ENCODE measurements at regions not wholly inside any gene's neighbourhood (a gene's known extent, or its start where the extent isn't known, plus 50 kb on each side); places are given as distances from the start of the nearest gene placed in this dataset.
"Not testable (repeated sequence)": the region's sequence is repeated elsewhere in the genome, so short reads cannot be mapped to it uniquely, and the experiment has no call there.

DNA sequence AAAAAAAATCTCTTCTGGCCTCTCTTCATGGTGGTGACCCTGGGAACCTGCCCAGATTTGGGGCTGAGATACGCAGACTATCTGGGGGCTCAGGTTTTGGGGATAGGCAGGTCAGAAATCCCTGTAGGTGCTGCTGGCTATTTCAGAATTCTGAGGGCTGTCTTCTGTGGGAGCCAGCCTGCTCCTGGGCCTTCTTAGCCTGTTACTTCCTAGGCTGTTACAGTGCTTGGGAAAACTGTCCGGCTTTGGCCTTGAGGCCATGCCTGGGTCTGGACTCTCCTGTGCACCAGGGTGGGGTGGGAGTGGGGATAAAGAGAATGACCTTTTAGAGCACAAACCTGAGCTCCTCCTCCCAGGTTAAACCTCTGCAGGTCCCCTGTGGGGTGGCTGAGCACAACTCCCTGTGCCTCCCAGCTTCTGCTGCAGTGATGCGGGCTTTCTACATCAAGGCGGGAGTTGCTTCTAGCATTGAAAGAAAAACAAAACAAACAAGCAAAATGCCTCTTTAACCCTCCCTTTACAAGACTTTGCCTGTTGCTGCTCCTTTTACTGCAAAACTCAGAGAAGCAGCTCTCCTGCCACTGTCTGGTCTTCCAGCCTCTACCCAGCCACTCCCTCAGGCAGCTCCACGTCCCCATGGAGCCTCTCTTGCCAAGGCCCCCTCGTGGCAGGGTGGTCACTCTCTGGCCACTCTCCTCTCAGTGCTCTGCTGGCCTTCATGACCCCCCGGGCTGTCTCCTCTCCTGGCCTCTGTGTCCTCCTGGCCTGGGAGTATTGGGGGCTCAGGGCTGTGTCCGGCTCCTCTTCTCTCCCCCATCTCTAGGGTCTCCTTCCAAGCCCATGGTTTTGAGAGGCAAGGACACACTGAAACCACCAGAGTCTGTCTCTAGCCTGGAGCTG lies 293.0 kb upstream of the HS6ST1 start:
- no peak for DNase-seq (ENCODE audit: low read depth in 2 of 2)

DNA sequence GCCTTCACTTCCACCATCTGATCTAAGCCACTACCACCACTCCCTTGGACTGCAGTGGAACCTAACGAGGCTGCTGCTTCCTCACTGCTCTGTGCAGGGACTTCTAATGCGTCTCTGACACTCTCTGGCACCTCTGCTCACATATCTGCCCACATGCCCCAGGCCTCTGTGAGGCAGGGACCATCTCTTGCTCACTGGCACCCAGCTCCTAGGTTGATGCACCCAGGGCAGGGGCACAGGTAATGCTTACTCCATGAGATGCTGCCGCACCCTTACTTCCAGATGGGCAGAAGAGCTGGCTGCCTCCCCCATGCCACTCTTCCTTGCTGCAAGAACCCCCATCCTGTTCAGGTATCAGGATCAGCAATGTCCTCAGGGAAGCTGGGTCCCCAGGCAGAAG lies 294.0 kb upstream of the HS6ST1 start:
- no peak for DNase-seq (ENCODE audit: low read depth in 2 of 2)

DNA sequence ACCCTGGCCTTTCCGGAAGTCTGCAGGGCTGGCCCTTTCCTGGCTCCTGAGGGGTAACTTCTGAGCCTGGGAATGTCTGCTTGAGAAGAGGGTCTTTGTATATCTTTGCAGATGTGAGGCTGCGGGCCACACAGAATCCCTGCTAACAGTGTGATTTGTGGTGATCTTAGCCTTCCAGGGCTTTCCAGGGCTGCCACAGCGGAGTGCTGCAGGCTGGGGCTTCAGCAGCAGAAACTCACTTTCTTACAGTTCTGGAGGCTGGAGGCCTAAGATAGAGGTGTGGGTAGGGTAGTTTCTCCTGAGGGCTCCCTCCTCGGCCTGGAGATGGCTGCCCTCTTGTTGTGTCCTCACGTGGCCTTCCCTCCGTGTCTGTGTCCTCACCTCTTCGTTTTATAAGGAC lies 294.7 kb upstream of the HS6ST1 start:
- DNase-seq (ENCODE audit: low read depth in 2 of 2), result no peak

DNA sequence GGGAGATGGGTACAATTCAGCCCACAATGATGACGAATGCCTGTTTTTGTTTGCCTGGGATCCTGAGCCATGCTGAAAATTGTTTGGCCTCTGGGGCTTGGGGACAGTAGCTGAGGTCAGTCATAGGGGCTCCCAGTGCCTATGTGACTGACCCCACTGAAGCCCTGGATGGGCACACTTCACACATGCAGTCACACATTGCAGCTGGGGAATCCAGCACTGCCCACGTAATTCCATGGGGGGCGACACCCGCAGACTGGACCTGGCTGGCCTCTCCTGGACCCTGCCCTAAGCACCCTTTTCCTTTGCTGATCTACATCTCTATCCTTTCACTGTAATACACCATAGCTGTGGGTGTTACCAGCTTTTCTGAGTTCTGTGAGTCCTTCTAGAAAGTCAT lies 295.2 kb upstream of the HS6ST1 start:
- DNase-seq (ENCODE audit: low read depth in 2 of 2), result no peak

DNA sequence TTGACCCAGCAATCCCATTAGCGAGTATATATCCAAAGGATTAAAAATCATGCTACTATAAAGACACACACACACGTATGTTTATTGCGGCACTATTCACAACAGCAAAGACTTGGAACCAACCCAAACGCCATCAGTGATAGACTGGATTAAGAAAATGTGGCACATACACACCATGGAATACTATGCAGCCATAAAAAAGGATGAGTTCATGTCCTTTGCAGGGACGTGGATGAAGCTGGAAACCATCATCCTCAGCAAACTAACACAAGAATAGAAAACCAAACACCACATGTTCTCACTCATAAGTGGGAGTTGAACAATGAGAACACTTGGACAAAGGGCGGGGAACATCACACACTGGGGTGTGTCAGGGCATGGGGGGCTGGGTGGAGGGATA lies 296.2 kb upstream of the HS6ST1 start:
- not testable (repeated sequence) for DNase-seq (ENCODE audit: low read depth in 2 of 2)

DNA sequence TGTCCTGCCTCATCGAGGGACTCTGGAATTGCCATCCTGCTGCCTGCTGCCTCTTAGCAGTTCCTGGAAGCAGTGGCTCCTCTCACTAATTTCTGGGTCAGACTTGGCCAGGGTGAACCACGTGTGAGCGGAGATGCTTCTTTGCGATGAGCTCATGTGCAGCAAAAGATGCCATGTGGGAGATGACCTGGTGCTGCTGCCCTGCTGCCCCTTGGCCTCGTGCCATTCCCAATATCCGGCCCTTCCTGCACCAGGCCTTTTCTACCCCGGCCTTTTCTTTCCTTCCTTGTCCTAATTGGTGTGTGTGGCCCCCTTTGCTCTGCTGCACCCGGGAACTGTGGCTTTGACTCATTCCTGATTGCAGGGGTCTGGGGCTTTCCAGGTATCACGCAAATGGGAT lies 296.9 kb upstream of the HS6ST1 start:
- DNase-seq (ENCODE audit: low read depth in 2 of 2), result no peak

DNA sequence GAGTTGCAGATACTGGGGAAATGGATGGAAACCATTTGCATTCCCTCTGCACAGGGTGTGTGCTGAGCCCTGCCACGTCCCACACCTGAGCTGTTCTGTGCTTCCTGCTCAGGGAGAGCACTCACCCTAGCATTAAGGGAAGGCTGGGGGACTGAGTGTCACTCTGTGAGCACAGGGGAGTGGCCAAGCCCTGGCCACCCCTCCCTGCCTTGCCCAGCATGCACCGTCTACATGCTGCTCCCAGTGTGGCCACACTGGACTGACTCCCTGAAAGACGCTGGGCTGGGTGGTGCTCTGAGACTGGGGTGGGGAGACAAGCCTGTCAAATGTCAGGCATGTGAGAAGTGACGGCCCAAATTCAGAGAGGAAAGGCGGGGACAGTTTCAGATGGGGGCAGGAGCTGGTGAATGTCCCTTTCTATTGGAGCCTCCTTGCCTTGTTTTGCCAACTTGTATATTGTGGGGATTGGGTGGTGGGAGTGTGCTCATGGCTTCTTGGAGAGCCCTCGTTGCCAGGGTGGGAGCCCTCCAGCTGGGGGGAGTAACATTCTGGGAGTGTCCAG lies 298.4 kb upstream of the HS6ST1 start:
- DNase-seq (ENCODE audit: low read depth in 2 of 2), result no peak

DNA sequence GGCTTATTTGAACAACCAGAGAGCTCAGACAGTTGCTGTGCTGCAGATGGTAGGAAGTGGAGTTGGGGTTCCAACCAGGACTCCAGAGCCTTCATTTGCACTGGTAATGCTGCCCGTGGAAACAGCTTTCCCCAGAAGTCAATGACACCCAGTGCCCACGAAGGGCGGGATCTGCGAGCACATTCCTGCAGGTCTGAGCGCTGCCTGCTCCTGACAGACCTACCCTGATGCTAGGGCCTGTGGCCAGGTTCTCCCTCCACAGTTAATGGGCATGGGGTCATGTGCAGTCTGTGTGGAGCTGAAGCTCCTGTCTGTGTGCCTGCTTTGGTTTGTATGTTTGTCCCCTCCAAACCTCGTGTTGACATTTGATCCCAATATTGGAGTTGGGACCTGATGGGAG lies 299.0 kb upstream of the HS6ST1 start:
- no peak for DNase-seq (ENCODE audit: low read depth in 2 of 2)

DNA sequence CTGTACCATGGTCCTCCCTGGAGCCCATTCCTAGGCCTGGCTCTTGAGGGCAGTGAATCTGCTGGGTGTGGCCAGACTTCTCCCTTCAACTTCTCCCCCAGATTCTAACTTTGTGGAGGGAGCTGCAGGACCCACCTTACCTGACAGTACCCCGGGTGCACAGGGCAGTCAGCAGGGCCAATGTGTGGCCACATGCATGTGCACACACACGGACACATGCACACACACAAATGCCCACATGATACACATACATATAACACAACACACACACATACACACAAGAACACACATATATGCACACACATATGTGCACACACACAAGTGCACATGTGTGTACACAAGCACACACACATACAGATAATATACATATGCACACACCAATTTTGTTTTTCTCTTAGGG lies 300.0 kb upstream of the HS6ST1 start:
- no peak for DNase-seq (ENCODE audit: low read depth in 2 of 2)

DNA sequence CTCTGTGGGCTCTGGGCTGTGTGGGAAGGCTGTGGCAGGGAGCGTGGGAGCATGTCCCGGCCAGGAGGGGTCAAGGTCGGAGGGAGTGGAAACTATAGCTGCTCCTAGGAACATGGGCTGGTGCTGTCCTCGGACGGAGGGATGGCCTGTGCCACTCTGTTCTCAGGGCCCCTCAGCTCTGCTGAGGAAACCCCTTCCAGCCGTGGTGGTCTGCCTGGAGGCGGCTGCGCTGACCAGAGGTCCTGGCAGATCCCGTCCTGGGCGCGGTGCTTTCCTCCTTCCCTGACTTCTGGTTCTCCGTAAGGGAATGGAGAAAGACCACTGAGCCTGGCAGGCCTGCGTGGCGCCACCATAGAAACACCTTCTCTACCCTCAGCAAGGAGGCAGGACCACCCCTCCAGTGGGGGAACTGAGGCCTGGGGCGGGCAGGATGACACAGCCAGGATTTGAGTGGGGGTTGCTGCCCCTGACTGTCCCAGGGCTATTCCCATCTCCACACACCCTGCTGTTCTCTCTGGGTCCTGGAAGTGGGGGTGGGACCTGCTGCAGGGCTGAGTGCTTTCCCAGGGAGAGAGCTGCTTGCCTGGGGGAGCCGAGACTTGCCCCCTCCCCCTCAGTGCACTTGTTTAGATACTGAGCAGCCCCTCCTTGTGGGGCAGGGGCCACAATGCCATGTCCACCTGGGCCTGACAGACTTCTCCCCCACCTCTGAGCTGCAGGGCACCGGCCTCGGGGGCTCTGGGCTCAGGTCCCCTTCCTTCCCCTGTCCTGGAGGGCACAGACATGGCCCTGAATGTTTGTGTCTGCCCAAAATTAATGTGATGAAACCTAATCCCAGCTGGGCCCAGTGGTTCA lies 301.0 kb upstream of the HS6ST1 start:
- DNase-seq (ENCODE audit: low read depth in 2 of 2), result no peak

DNA sequence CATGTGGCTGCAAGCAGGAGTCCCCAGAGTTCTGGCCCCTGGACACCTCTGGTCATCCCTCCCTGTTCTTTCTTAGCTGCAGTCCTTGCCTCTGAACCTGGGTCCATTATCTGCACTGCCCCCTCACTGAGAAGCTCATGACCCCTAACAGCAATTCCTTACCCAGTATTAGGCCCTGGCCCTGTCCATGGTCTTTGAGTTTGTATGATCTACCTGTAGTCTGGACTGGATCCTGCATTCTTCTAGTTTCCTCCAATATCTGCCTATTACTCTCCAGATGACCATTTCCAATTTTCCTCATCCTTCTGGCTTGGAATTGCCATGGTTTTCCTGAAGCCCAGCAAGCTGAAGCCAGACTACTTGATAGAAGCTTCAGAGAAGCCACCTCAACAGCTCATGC lies 302.4 kb upstream of the HS6ST1 start:
- DNase-seq (ENCODE audit: low read depth in 2 of 2), result no peak

DNA sequence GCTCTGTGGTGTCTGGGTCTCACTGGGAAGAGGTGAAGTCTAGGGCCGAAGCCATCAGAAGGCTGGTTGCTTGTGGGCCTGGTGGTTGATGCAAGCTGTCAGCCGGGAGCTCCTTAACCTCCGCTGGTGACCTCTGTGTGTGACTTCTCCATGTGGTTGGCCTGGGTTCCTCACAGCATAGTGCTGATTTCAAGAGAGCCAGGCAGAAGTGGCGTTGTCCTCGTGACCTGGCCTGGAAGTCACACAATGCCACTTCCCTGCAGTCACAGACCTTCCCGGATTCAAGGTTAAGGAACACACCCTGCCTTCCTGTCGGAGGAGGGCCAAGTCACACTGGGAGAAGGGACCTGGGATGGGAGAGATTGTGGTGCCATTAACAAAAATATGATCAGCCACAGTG lies 303.7 kb upstream of the HS6ST1 start:
- DNase-seq (ENCODE audit: low read depth in 2 of 2), result no peak

DNA sequence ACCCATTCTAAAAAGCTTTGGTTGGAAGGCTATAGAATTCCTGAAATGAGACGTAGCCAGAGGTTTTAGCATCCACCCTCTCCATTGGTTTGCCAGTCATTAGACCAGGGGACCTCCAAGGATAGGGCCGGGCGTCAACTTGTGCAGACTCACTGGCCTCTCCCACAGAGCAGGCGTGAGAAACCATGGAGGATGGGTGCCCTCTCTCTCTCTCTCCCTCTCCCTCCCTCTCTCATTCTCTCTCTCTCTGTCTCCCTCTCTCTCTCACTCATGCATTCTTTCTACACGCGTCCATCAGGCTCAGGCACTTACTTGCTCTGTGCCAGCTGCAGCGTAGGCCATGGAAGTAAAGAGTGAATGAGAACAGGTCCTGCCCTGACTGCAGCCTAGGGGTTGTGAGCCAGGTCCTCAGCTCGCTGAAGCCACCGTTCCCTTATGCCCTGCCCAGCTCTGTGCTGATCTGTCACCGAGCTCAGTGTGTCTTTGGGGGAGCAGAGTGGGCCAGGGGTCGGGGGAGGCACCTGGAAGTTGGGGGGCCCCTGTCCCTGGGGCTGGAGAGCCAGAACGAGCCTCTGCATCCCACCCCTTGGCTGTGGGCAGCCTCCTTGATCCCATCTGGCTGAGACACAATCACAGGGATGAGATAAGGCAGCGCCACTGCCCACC lies 304.4 kb upstream of the HS6ST1 start:
- DNase-seq (ENCODE audit: low read depth in 2 of 2), result no peak

DNA sequence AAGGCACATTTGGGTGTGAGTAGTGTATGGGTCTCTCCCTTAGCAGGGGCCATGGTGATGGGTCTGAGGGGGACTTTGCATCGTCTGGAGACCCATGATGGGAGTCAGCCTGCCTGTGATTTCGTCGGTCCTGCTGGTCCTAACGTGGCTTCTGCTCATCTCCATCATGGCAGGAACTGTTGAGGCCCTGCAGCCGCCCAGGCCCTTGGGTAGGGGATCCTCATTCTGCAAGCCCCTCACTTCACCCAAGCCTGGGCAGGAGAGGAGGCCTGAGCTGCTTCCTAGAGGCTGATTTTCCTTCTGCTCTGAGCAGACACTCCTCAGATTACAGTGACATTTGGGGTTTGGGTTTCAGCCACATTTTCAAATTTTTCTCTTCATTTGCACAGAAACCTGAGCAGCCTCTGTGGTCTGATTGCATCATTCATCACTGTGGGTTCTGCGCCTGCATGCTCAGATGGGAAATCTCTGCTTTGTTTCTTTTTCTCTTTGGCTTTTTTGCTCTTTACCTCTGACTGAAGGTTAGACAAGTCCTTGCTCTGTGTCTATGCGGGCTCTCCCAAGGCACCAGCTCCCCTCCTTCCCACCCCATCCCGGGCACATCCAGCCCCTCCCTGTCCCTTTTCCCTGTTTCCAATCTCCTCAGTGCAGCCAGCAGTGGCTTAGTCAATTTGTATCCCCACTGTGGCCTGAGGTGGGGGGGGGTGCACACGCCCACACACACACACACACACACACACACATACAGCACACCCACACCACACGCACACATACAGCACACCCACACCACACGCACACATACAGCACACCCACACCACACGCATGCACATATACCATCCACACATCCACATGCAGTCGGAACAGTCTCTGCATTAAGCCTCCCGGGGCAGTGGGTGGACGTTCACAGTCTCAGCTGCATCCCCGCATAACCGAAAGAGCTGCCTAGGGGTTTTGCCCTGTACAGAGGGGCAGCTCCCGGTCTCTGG lies 305.4 kb upstream of the HS6ST1 start:
- DNase-seq (ENCODE audit: low read depth in 2 of 2), result no peak

DNA sequence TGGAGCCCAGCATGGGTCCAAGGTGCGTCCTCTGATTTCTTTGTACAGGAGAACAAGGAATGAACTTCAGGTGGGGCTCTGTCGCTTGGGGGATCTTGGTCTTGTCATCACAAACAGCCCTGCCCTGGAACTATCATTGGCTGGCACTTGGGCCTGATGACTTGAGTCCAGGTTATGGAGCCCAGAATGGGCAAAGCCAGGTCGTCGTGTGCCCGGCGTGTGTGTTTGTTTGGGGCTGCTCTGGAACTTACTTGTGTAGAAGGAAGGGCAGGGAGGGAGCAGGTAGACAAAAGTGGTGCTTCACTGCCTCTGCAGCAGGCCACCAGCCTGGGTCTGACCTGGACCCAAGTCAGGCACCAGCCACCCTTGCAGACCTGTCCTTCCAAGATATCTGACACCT lies 306.3 kb upstream of the HS6ST1 start:
- DNase-seq (ENCODE audit: low read depth in 2 of 2), result no peak

DNA sequence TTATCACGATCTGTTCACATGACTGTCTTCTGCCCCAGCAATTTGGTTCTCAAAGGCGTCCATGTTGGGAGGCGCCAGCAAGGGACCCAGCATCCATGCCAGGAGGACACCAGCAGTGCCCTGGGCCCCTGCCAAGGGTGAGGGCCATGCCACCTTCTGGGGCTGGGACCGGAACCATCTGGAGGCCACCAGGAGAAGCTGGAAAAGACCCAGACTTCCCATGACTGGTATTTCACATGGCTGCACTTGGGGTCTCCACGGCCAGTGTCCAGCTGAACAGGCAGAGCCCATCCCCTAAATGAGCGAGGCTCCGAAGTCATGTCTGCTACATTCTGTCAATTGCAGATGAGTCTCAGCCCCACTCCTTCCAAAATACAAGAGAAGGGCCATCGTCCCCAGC lies 306.8 kb upstream of the HS6ST1 start:
- no peak for DNase-seq (ENCODE audit: low read depth in 2 of 2)

DNA sequence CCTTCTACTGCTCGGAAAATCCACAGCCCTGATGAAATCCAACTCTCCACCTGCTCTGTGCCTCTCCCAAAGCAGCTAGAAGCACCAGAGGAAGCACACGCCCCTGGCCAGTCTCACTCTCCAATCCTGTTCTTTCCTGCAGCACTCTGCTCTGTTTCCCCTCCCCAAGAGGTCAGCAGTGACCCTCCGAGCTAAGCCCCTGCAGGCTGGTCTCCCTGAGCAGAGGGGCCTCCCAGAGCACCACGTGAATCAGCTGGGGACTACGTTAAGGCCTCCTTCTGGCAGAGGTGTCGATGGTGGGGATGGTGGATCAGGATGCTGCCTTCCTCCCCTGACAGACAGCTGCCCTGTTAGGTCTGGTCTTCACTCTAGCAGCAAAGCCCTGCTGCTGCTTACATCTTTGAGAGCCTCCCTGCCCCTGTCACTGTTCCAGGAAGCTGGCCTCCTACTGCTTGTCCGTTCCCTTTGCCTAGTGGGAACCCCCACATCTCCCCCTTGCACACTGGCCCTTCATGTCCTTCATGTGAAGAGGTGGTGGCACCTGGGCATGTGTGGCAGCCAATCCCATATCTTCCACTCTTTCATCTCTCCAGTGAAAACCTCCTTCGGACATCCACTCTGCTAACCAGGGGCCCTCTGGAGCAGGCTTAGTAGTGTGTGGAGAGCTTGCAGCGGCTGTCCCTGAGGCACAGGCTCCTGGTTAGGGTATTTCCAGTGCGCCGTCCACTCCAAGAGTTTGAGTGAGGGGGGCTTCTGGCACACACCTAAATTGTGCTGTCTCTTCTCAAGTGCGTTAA lies 307.5 kb upstream of the HS6ST1 start:
- DNase-seq (ENCODE audit: low read depth in 2 of 2), result no peak

DNA sequence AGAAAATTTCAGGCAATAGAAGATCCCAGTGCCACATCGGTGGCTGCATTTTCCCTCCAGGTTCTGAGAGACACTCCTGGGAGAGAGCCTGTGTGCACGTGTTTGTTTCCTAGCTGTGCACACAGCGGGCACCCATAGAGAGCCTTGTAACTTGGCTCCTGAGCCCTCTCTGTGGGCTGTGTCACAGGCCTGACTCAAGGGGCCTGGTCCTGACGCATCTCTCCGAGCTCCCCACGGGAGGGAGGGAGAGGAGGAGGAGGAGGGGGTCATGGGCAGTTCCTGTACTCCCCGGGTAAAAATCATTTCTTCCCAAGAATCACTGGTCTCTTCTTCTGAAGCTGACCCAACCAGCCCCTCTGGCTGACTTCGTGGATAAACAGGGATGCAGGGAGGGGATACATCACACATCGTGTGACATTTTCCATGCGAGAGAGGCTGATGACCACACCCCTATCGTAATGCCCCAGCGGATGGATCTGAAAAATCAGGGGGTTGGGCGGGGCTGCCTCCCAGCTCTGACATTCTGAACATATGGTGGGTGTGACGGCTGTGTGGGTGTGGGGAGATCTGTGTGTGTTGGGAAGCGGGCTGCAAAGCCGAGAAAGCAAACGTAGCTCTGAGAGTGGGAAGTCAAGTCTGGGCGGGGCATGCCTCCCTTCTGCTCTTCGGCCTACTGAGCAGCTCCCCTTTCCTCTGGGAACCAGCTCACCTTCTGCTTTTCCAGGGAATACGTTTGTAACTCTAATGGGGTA lies 308.3 kb upstream of the HS6ST1 start:
- no peak for DNase-seq (ENCODE audit: low read depth in 2 of 2)

DNA sequence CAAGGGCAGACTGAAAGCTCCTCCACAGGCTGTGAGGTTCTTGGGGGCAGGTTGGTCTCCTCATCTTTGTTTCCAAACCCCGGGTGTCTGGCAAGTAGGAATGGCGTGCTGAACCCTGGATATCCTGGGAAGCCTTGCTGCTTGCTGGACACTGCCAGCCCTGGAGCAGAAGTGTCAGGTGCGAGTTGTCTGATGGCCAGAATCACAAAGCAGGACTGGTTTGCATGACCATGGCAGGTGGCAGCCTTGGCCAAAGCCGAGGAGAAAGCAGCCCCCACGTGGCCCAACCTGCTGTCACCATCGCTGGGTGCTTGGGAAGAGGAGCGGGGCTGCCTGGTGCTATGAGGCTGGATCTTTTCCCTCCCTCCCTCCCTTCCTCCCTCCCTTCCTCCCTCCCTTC lies 309.5 kb upstream of the HS6ST1 start:
- no peak for DNase-seq (ENCODE audit: low read depth in 2 of 2)
